OCI-LY1 (cell line): ENCODE measurements at regions not wholly inside any gene's neighbourhood (a gene's known extent, or its start where the extent isn't known, plus 50 kb on each side); places are given as distances from the start of the nearest gene placed in this dataset.
A peak's percentile ranks its signal among the peaks of the same experiment; 100 is the strongest.

ENCODE experiments used
- H2AFZ ChIP-seq: fragments of 200-600 bp; sonication (generic), shearing (Covaris generic); 2 replicates; pipeline ENCODE4 v1.6.0; 2014; ENCODE audit warnings: antibody characterized with exemption, mild to moderate bottlenecking, low read length
- H3F3A ChIP-seq: fragments of 200-600 bp; sonication (generic), shearing (Covaris generic); 2 replicates; pipeline ENCODE4 v1.6.0; 2014; ENCODE audit warnings: mild to moderate bottlenecking, antibody characterized with exemption, low read length, moderate library complexity; ENCODE audit not compliant: insufficient read depth
- H3K27ac ChIP-seq: fragments of 200-600 bp; sonication (generic); 2 replicates; pipeline ENCODE4 v1.5.1; 2014; ENCODE audit warnings: low read length, mixed run types, mild to moderate bottlenecking, low read depth; ENCODE audit not compliant: poor library complexity, severe bottlenecking
- H3K27me3 ChIP-seq: fragments of 200-600 bp; sonication (generic); 2 replicates; pipeline ENCODE4 v1.6.0; 2014; ENCODE audit warnings: antibody characterized with exemption, mild to moderate bottlenecking, low read length, moderate library complexity; ENCODE audit not compliant: insufficient read depth
- H3K36me3 ChIP-seq: fragments of 200-600 bp; sonication (generic); 2 replicates; pipeline ENCODE4 v1.6.1; 2014; ENCODE audit warnings: mild to moderate bottlenecking, antibody characterized with exemption, low read length, moderate library complexity, mixed read lengths; ENCODE audit not compliant: insufficient read depth
- H3K4me1 ChIP-seq: fragments of 200-600 bp; sonication (generic); 2 replicates; pipeline ENCODE4 v1.5.1; 2014; ENCODE audit warnings: mild to moderate bottlenecking, low read length, moderate library complexity; ENCODE audit not compliant: insufficient read depth, severe bottlenecking
- H3K4me2 ChIP-seq: fragments of 200-600 bp; sonication (generic), shearing (Covaris generic); 2 replicates; pipeline ENCODE4 v1.6.1; 2014; ENCODE audit warnings: low read length
- H3K4me3 ChIP-seq: fragments of 200-600 bp; sonication (generic); 2 replicates; pipeline ENCODE4 v1.5.1; 2014; ENCODE audit warnings: low read length, low read depth, mild to moderate bottlenecking, mixed read lengths; ENCODE audit not compliant: poor library complexity, severe bottlenecking
- H3K79me2 ChIP-seq: fragments of 200-600 bp; shearing (Covaris generic); 2 replicates; pipeline ENCODE4 v1.6.1; 2016; ENCODE audit warnings: mixed run types, low read length, mixed read lengths; ENCODE audit not compliant: insufficient read depth
- H3K9ac ChIP-seq: fragments of 200-600 bp; sonication (generic), shearing (Covaris generic); 2 replicates; pipeline ENCODE4 v1.6.1; 2014; ENCODE audit warnings: mild to moderate bottlenecking, low read length, mixed read lengths
- H3K9me2 ChIP-seq: fragments of 200-600 bp; sonication (generic), shearing (Covaris generic); 2 replicates; pipeline ENCODE4 v1.6.1; 2014; ENCODE audit warnings: low read depth, mild to moderate bottlenecking, low read length, mixed read lengths
- H3K9me3 ChIP-seq: fragments of 200-600 bp; shearing (Covaris generic); 2 replicates; pipeline ENCODE4 v1.6.1; 2014; ENCODE audit warnings: low read length, mixed read lengths
- H4K20me1 ChIP-seq: fragments of 200-600 bp; sonication (generic), shearing (Covaris generic); 2 replicates; pipeline ENCODE4 v1.6.0; 2016; ENCODE audit warnings: mild to moderate bottlenecking, low read length; ENCODE audit not compliant: insufficient read depth
- EZH2 ChIP-seq: fragments of 200-600 bp; sonication (generic), shearing (Covaris generic); IDR thresholded peaks from 2 replicates; pipeline ENCODE4 v1.8.0; 2017; ENCODE audit warnings: borderline replicate concordance, mixed run types, mild to moderate bottlenecking, antibody characterized with exemption, low read length, moderate library complexity, mixed read lengths
- TF ChIP-seq, protein P1 (sequence below): fragments of 200-600 bp; sonication (generic), shearing (Covaris generic); IDR thresholded peaks from 2 replicates; pipeline ENCODE4 v1.5.1; 2017; ENCODE audit warnings: mild to moderate bottlenecking, antibody characterized with exemption, low read length, moderate library complexity, mixed read lengths

DNA sequence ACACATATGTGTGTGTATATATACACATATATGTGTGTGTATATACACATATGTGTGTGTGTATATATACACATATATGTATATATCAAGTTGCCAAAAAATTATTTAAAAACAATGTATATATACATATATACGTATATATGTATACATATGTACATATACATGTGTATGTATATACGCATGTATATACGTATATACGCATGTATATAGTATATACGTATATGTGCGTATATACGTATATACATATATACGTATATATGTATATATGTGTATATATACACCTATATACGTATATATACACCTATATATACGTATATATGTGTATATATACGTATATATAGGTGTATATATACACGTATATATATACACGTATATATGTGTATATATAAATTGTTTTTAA lies 57.0 kb upstream of the ZNF644 start:
- Histone ChIP-seq H3K36me3 (no peaks in the 10 kb centered on the region), H3K9me2 (no peaks in the 10 kb centered on the region), H3K27ac (no peak overlapping the region), H3K27me3 (no peaks in the 10 kb centered on the region), H3F3A (no peaks in the 10 kb centered on the region), H3K4me2 (no peak overlapping the region), H3K79me2 (no peaks in the 10 kb centered on the region), H3K4me1 (no peaks in the 10 kb centered on the region), H3K9me3 (no peaks in the 10 kb centered on the region), H3K9ac (no peak overlapping the region), H2AFZ (no peak overlapping the region), H3K4me3 (no peak overlapping the region), H4K20me1 (no peaks in the 10 kb centered on the region)
- TF ChIP-seq, protein P1, sequence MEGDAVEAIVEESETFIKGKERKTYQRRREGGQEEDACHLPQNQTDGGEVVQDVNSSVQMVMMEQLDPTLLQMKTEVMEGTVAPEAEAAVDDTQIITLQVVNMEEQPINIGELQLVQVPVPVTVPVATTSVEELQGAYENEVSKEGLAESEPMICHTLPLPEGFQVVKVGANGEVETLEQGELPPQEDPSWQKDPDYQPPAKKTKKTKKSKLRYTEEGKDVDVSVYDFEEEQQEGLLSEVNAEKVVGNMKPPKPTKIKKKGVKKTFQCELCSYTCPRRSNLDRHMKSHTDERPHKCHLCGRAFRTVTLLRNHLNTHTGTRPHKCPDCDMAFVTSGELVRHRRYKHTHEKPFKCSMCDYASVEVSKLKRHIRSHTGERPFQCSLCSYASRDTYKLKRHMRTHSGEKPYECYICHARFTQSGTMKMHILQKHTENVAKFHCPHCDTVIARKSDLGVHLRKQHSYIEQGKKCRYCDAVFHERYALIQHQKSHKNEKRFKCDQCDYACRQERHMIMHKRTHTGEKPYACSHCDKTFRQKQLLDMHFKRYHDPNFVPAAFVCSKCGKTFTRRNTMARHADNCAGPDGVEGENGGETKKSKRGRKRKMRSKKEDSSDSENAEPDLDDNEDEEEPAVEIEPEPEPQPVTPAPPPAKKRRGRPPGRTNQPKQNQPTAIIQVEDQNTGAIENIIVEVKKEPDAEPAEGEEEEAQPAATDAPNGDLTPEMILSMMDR: no peak
- no peak for TF ChIP-seq EZH2

- H3F3A ChIP-seq: no peaks in the 10 kb centered on the region
- H2AFZ ChIP-seq: no peak overlapping the region
- no peaks in the 10 kb centered on the region for H3K79me2 ChIP-seq
- H4K20me1 ChIP-seq: no peaks in the 10 kb centered on the region
- H3K9me3 ChIP-seq: no peaks in the 10 kb centered on the region
- H3K4me2 ChIP-seq: no peak overlapping the region
- TF ChIP-seq EZH2: no peak
- H3K9me2 ChIP-seq: no peaks in the 10 kb centered on the region
- H3K4me3 ChIP-seq: no peak overlapping the region
- H3K27me3 ChIP-seq: no peaks in the 10 kb centered on the region
- H3K4me1 ChIP-seq: no peaks in the 10 kb centered on the region
- H3K27ac ChIP-seq: no peak overlapping the region
- H3K9ac ChIP-seq: no peak overlapping the region
- H3K36me3 ChIP-seq: no peaks in the 10 kb centered on the region
Observed at GRCh38 chr1:91076834-91077233, 55.0 kb upstream of the ZNF644 start.

GRCh38 chr1:91075233-91076135 lies 53.6 kb upstream of the ZNF644 start:
- Histone ChIP-seq H3F3A (no peaks in the 10 kb centered on the region), H3K36me3 (no peaks in the 10 kb centered on the region), H2AFZ (no peak overlapping the region), H3K27me3 (no peaks in the 10 kb centered on the region), H3K79me2 (no peaks in the 10 kb centered on the region), H3K27ac (no peak overlapping the region), H4K20me1 (no peaks in the 10 kb centered on the region), H3K4me1 (no peaks in the 10 kb centered on the region), H3K9ac (no peak overlapping the region), H3K4me2 (no peak overlapping the region), H3K4me3 (no peak overlapping the region), H3K9me2 (no peaks in the 10 kb centered on the region), H3K9me3 (no peaks in the 10 kb centered on the region)
- no peak for TF ChIP-seq EZH2
- TF ChIP-seq, protein P1: peak; percentile 26; the same call in 1 of the 2 replicates
